ENCODE measurements at regions not wholly inside any gene's neighbourhood (a gene's known extent, or its start where the extent isn't known, plus 50 kb on each side); places are given as distances from the start of the nearest gene placed in this dataset.

GRCh38 chr12:73506611-73507010, 1031.0 kb upstream of the ATXN7L3B start:
- no peak for DNase-seq (ENCODE audit: low read depth)
- TF ChIP-seq CTCF (conservative IDR thresholded peaks at IDR 0.05; ENCODE audit: low read depth, low read length) = no peak
- no peak overlapping the region for H3K4me3 ChIP-seq (ENCODE audit: low read depth, low read length)

GRCh38 chr12:73514672-73515071, 1023.0 kb upstream of the ATXN7L3B start:
- DNase-seq (ENCODE audit: low read depth) = no peak
- TF ChIP-seq CTCF (conservative IDR thresholded peaks at IDR 0.05; ENCODE audit: low read depth, low read length) = peak; percentile 23
- no peak overlapping the region for H3K4me3 ChIP-seq (ENCODE audit: low read depth, low read length)

GRCh38 chr12:73517859-73518258, 1019.8 kb upstream of the ATXN7L3B start:
- DNase-seq (ENCODE audit: low read depth) = no peak
- H3K4me3 ChIP-seq (ENCODE audit: low read depth, low read length) = no peak overlapping the region
- TF ChIP-seq CTCF (conservative IDR thresholded peaks at IDR 0.05; ENCODE audit: low read depth, low read length) = no peak

- TF ChIP-seq CTCF (conservative IDR thresholded peaks at IDR 0.05; ENCODE audit: low read depth, low read length) = no peak
- DNase-seq (ENCODE audit: low read depth) = no peak
- H3K4me3 ChIP-seq (ENCODE audit: low read depth, low read length) = no peak overlapping the region
These were observed 1008.4 kb upstream of the ATXN7L3B start for GRCh38 chr12:73529231-73529630.

- TF ChIP-seq CTCF (conservative IDR thresholded peaks at IDR 0.05; ENCODE audit: low read depth, low read length) = no peak
- DNase-seq (ENCODE audit: low read depth) = no peak
- H3K4me3 ChIP-seq (ENCODE audit: low read depth, low read length) = no peak overlapping the region
These were observed 1007.7 kb upstream of the ATXN7L3B start for GRCh38 chr12:73529954-73530353.

- no peak for TF ChIP-seq CTCF (conservative IDR thresholded peaks at IDR 0.05; ENCODE audit: low read depth, low read length)
- DNase-seq (ENCODE audit: low read depth) = no peak
- no peak overlapping the region for H3K4me3 ChIP-seq (ENCODE audit: low read depth, low read length)
These were observed 1005.9 kb upstream of the ATXN7L3B start for GRCh38 chr12:73531752-73532151.

GRCh38 chr12:73547421-73547820, 990.2 kb upstream of the ATXN7L3B start:
- H3K4me3 ChIP-seq (ENCODE audit: low read depth, low read length) = no peak overlapping the region
- TF ChIP-seq CTCF (conservative IDR thresholded peaks at IDR 0.05; ENCODE audit: low read depth, low read length) = no peak
- DNase-seq (ENCODE audit: low read depth) = no peak
